Mucosa of descending colon (tissue), 3 donors: ENCODE measurements at regions not wholly inside any gene's neighbourhood (a gene's known extent, or its start where the extent isn't known, plus 50 kb on each side); places are given as distances from the start of the nearest gene placed in this dataset.
"Not testable (repeated sequence)": the region's sequence is repeated elsewhere in the genome, so short reads cannot be mapped to it uniquely, and the experiment has no call there.

Experiments used
- ATAC-seq: fragments of 200-7000 bp; cut with Tn5 transposase; one replicate; pipeline ENCODE4 v1.9.1; 2020; ENCODE audit warnings: mild to moderate bottlenecking, moderate library complexity
- DNase-seq, 3 donors: peaks; one replicate each; pipeline ENCODE4 v3.0.0-alpha.2; 2020
- H3K36me3 ChIP-seq: fragments of 200-600 bp; one replicate; pipeline ENCODE4 v1.8.0; 2021; ENCODE audit warnings: low read depth, mild to moderate bottlenecking
- H3K4me1 ChIP-seq: fragments of 200-600 bp; one replicate; pipeline ENCODE4 v1.8.0; 2021; ENCODE audit warnings: low read depth, mild to moderate bottlenecking
- H3K4me3 ChIP-seq: fragments of 200-600 bp; one replicate; pipeline ENCODE4 v1.8.0; 2021; ENCODE audit warnings: mild to moderate bottlenecking
- H3K9me3 ChIP-seq: fragments of 200-600 bp; one replicate; pipeline ENCODE4 v1.8.0; 2021; ENCODE audit warnings: mild to moderate bottlenecking
- intact Hi-C, 2 donors: fragments of 100-400 bp; cut with DNase I in 1 of 2; cut with micrococcal nuclease in 1 of 2; formaldehyde crosslinking; loops; one replicate each; pipeline versions ENCODE4 v1.11.0 to v1.11.1; 2022; cut with DNase I, micrococcal nuclease
- TF ChIP-seq, protein P1 (sequence below): fragments of 200-600 bp; IDR thresholded peaks from one replicate; pipeline ENCODE4 v1.8.0; 2022; ENCODE audit warnings: antibody characterized with exemption, mild to moderate bottlenecking
- donor health status: DM: no; HTN: no; CAD: no; lungs with moderate emphysema.
- donor health status: DM: no; HTN: no; CAD: no.
- donor health status: DM: no; HTN: yes; CAD: no.

DNA sequence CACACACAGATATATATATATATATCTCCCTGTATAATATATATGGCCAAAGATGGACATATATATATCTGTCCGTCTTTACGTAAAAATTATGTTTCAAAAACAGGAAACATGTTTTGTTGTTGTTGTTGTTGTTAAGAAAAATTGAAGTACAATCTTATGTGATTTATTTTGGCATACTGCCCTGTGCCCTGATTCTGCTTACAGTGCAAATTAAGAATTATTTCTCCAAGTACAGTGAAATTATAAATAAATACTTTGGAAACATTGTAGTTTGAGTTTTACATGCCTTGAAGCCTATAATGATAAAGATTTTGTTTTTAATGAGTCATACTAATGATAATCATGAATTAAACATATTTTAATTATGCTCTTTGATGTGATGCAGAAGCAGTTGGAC, 994.9 kb downstream of the DIPK2A start:
- H3K4me3 ChIP-seq, result no peak overlapping the region
- intact Hi-C loops, result no loop called here
- H3K36me3 ChIP-seq, result no peaks in the 10 kb centered on the region
- no peaks in the 10 kb centered on the region for H3K9me3 ChIP-seq
- no peaks in the 10 kb centered on the region for H3K4me1 ChIP-seq
- no peak for DNase-seq
- TF ChIP-seq, protein P1, sequence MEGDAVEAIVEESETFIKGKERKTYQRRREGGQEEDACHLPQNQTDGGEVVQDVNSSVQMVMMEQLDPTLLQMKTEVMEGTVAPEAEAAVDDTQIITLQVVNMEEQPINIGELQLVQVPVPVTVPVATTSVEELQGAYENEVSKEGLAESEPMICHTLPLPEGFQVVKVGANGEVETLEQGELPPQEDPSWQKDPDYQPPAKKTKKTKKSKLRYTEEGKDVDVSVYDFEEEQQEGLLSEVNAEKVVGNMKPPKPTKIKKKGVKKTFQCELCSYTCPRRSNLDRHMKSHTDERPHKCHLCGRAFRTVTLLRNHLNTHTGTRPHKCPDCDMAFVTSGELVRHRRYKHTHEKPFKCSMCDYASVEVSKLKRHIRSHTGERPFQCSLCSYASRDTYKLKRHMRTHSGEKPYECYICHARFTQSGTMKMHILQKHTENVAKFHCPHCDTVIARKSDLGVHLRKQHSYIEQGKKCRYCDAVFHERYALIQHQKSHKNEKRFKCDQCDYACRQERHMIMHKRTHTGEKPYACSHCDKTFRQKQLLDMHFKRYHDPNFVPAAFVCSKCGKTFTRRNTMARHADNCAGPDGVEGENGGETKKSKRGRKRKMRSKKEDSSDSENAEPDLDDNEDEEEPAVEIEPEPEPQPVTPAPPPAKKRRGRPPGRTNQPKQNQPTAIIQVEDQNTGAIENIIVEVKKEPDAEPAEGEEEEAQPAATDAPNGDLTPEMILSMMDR, result no peak
- ATAC-seq, result no peak

DNA sequence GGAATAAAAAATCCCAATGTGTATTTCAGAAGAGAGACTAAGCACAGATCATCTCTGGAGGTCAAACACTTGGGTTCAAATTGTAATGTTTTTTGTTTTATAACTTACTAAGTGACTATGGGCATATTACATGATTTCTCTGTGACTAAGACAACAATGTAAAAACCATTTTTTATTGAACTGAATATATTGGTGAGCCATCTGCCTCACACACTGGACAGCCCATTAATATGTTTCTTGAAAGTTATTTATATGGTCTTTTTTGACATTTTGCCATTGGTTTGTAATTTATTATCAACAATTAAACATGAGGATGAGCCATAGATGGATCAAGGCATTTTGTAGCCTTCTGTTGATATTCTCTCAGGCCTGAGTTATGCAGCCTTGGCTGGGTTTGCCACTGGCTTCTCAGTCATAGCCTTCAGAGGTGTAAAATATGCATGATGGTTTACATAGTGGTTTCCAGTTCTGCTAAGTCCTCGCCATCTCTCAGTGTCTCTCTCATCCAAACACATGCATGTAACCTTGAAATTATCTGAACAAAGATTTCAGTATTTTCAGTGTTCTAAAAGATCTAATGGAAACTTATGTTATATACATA, 997.2 kb downstream of the DIPK2A start:
- Histone ChIP-seq H3K36me3 (no peaks in the 10 kb centered on the region), H3K4me1 (no peaks in the 10 kb centered on the region), H3K9me3 (peaks cover 5% of the 10 kb centered on the region), H3K4me3 (no peak overlapping the region)
- ATAC-seq, result no peak
- TF ChIP-seq, protein P1, result no peak
- intact Hi-C loops, result no loop called here
- DNase-seq, result no peak

DNA sequence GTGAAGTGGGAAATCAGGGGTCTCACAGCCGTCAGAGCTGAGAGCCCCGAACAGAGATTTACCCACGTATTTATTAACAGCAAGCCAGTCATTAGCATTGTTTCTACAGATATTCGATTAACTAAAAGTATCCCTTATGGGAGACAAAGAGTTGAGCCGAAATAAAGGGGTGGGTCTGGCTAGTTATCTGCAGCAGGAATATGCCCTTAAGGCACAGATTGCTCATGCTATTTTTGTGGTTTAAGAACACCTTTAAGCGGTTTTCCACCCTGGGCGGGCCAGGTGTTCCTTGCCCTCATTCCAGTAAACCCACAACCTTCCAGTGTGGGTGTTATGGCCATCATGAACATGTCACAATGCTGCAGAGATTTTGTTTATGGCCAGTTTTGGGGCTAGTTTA, 1012.9 kb downstream of the DIPK2A start:
- H3K4me3 ChIP-seq, ATAC-seq, H3K4me1 ChIP-seq, intact Hi-C loops, H3K9me3 ChIP-seq, H3K36me3 ChIP-seq, DNase-seq: not testable (repeated sequence)

DNA sequence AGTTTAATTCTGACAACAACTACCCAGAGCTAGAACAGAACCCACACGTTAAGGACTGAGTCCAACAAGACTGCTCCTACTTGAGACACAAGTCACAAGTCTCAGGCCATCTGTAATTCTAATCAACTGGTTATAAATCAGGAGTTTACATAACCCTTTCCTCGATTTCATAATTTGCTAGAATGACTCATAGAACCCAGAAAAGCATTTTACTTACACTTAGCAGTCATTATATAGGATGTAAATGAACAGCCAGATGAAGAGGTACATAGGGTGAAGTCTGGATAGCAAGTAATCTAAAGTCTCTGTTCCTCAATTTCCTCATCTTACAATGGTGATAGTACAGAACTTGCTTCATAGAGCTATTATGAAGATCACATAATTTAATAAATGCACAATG, 1018.2 kb downstream of the DIPK2A start:
- intact Hi-C loops, result no loop called here
- ATAC-seq (no peak), DNase-seq (no peak)
- H3K4me1 ChIP-seq, result no peaks in the 10 kb centered on the region
- no peaks in the 10 kb centered on the region for H3K36me3 ChIP-seq
- H3K9me3 ChIP-seq, result no peaks in the 10 kb centered on the region
- H3K4me3 ChIP-seq, result no peak overlapping the region
- TF ChIP-seq, protein P1, result no peak

DNA sequence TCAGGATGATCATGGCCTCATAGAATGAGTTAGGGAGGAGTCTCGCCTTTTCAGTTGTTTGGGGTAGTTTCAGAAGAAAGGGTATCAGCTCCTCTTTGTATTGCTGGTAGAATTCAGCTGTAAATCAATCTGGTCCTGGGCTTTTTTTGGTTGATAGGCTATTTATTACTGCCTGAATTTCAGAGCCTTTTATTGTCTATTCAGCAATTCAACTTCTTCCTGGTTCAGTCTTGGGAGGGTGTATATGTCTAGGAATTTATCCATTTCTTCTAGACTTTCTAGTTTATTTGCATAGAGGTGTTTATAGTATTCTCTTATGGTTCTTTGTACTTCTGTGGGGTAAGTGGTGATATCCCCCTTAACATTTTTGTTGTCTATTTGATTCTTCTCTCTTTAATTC, 1024.2 kb downstream of the DIPK2A start:
- Histone ChIP-seq H3K4me3 (no peak overlapping the region), H3K36me3 (no peaks in the 10 kb centered on the region), H3K9me3 (peaks cover 13% of the 10 kb centered on the region), H3K4me1 (no peaks in the 10 kb centered on the region)
- no peak for ATAC-seq
- intact Hi-C loops, result no loop called here
- DNase-seq, result no peak
- TF ChIP-seq, protein P1, result no peak

DNA sequence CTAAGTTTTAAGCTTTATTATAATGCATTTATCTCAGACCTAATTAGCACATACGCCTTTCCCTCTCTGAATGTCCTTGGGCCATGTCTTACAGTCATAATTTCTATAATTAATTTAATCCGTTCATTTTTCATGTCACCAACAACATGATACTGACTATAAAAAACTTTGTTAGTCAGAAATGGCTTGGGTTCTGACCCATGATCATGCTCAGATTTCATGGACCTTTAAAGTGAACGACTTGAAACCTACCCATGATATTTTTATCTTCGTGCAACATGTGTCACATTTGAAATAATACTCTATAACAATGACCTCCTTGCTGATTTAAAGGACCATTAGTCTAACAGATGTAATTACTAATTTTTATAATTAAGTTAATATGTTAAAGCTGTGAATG, 1033.8 kb downstream of the DIPK2A start:
- Histone ChIP-seq H3K9me3 (peaks cover 9% of the 10 kb centered on the region), H3K36me3 (no peaks in the 10 kb centered on the region), H3K4me3 (no peak overlapping the region), H3K4me1 (no peaks in the 10 kb centered on the region)
- DNase-seq, result no peak
- no peak for ATAC-seq
- intact Hi-C loops, result no loop called here
- TF ChIP-seq, protein P1, result no peak
